Head of caudate nucleus (tissue), 42 donors: ENCODE measurements at regions not wholly inside any gene's neighbourhood (a gene's known extent, or its start where the extent isn't known, plus 50 kb on each side); places are given as distances from the start of the nearest gene placed in this dataset.

Experiments used
- DNase-seq, 42 donors: peaks; one replicate each; pipeline versions ENCODE4 v3.0.0 to v3.0.0-alpha.2; 2020 to 2021; ENCODE audit warnings: mixed read lengths in 7 of 42
- intact Hi-C: fragments of 100-400 bp; cut with DNase I; formaldehyde crosslinking; loops from one replicate; pipeline ENCODE4 v1.15.0; 2022

DNA sequence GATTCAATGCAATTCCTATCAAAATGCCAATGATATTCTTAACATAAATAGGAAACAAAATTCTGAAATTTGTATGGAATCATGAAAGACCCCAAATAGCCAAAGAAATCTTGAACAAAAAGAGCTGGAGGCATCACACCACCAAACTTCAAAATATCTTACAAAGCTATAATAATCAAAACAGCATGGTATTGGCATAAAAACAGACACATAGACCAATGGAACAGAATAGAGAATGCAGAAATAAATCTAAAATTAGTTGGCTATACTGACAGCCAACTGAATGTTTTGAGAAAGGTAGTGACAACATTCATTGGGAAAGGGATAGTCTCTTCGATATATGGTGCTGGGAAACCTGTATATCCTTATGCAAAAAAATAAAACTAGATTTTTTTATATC is 121.9 kb upstream of the ASCC3 start:
- DNase-seq = no peak
- intact Hi-C loops = no loop called here

DNA sequence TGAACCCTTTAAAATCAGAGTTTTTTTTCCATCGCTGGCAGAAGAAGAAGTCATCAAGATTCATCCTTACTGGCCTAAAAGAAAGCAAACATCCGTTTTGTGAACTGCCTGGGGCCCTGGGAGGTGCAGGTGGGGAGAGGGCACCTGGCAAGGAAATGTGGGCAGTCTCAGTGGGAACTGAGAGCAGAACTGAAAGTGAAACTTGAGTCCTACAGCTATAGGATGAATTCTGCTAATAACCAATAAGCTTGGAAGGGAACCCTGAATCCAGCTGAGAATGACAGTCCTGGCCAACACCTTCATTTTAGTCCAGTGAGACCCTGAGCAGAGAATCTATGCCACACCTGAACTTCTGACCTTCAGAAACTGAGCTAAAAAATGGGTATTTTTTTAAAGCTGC is 130.1 kb upstream of the ASCC3 start:
- no peak for DNase-seq
- intact Hi-C loops = no loop called here

DNA sequence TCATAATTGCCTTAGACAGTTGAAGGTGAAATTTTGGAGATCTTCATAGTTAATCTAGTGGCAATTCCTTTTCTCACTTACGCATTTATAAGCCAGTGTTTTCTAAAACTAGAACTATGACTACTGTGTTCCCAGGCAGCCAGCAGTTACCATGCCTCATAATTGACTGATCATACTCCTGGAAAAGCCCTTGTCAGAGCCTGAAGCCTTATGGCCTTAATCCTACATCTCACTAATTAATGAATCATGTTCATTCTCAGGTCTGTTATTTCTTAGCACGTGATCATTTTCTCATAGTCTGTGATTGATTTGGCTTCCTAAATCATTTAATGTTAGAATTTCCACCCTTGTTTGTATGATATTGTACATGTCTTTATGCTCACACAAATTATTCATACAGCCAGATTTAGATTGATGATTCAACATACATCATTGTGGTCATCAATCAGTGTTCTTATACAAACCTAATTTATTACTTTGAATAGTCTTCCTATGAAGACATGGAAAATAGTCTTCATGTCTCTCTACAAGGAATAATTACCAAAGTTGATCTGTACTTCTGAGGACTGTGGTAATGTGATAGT is 132.6 kb upstream of the ASCC3 start:
- intact Hi-C loops = no loop called here
- DNase-seq = no peak

DNA sequence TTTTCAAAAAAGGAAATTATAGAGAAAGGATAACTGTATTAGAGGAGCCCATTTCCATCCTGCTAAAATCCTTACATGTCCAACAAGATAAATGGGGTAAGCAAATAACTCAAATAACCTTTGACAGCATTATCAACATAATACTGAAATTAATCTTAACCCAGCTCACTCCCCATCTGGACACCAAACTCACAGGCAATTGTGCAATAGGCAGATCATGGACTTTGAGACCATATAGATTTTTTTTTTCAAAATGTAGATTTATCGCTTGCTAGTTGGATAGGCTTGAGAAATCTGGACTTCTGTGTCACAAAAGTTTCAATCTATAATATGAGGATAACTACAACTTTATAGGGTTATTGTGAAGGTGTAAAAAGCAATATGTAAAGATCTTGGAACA is 134.4 kb upstream of the ASCC3 start:
- intact Hi-C loops = no loop called here
- DNase-seq = no peak

DNA sequence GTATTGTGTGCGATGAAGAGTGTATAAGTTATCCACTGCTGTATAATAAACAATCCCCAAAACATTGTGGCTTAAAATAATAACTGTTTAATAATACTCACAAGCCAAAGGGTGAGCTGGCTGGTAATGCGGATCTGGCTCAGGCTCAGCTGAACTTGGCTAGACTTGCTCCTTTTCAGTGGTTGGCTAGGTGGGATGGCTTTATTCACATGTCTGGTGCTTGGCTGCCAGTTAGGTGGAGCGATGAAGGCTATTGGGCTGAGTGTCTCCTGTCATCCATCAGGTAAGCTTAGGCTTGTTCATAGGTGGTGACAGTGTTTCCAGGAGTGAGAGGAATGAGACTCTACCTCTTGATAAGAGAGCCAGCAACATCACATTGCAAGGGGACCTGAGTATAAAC is 135.0 kb upstream of the ASCC3 start:
- intact Hi-C loops = no loop called here
- no peak for DNase-seq

DNA sequence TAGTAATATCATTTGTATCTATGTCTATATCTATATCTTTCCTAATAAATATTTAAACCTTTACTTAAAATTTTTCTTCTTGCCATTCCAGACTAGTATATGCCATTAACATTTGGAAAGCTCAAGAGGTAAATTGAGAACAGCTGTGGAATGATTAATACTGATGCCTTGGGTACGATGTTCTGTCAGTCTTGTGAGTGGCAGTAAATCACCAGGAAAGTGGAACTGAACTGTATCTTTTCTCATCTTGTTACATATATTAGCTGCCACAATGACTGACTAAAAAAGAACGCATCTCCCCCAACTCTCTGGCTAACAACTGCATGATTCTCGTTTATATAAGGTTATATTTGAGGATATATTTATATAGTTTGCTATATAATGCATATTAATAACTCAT is 137.0 kb upstream of the ASCC3 start:
- no peak for DNase-seq
- intact Hi-C loops = no loop called here

DNA sequence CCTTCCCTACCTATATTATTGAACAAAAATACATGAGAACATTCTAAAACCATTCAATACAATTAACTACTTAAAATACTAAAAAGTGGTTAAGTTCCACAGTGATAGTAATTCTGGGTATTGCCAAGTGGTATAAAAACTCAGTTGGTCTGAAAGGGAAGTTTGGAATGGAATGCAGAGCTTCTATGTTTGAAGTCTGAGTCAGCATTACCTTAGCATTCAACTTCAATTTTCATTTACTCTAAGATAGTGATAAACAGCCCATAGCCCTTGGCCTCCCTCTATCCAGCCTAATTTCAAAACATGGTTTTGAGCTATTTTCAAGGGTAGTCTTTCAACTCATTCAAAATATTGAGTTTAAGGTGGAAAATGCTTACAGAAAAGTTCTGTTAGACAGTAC is 140.4 kb upstream of the ASCC3 start:
- no peak for DNase-seq
- intact Hi-C loops = no loop called here

DNA sequence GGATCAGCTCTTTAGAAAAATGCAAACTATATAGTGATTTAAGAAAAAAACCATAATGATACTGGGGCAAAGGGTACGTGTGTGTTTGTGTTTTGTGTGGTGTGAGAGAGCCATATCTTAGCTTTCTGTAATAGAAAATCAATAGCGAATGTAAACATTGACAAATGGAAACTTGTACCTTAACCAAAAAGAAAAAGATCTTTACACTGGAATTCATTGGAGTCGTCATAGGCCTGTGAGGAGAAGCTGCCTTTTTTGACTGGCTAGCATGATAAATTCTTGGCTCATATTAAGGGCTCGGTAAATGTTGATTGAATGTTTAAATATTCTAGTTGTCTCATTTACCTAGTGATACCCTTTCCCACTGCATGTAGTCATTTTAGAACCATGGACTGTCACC is 161.8 kb upstream of the ASCC3 start:
- intact Hi-C loops = no loop called here
- no peak for DNase-seq

DNA sequence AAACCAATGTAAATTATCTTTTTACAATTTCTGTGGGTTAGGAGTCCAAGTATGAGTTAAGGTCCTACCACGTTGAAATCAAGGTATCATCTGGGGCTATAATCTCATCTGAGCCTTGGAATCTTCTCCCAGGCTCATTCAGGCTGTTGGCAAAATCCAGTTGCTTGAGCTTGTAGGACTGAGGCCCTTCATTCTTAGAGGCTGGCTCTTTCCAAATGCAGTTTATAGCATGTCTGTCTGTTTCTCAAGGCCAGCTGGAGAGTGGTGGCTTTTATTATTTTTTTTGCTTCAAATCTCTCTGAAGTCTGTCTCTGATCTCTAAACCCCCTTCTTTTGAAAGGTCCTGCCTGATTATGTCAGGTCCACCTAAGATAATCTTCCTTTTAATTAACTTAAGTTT is 177.2 kb upstream of the ASCC3 start:
- DNase-seq = no peak
- intact Hi-C loops = no loop called here

DNA sequence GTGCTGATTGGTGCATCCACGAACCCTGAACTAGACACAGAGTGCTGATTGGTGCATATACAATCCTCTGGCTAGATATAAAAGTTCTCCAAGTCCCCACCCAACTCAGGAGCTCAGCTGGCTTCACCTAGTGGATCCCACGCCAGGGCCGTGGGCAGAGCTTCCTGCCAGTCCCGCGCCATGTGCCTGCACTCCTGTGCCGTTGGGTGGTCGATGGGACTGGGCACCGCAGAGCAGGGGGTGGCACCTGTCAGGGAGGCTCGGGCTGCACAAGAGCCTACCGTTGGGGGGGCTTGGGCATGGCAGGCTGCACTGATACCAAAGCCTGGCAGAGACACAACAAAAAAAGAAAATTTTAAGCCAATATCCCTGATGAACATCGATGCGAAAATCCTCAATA is 185.4 kb upstream of the ASCC3 start:
- DNase-seq = no peak

DNA sequence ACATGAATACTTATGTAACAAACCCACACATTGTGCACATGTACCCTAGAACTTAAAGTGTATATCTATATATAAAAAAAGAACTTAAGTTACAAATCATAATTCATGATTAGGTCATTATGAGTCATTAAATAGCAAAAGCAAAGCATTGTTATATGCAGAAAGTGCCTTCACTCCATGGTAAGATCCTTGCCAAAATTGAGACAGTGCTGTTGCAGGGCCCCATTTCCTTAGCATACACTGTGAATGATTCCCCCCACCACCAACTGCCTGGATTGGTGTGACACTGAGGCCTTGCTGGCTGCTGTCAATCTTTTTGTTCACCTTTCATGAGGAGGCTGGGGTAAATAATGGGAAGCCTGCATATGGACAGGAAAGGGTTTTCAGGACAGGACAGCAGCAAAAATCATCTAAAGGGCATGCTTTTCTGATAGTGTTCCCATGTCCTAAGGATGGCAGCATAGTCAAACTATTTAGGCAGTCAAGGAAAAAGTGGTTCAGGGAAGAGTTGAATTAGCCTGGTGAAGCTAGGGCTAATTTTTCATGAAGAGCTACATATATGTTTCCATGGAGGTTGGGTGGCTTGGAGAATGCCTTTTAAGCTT is 188.2 kb upstream of the ASCC3 start:
- intact Hi-C loops = no loop called here

More for the DNA sequence above, 185.4 kb upstream of the ASCC3 start:
- intact Hi-C loops = no loop called here

DNA sequence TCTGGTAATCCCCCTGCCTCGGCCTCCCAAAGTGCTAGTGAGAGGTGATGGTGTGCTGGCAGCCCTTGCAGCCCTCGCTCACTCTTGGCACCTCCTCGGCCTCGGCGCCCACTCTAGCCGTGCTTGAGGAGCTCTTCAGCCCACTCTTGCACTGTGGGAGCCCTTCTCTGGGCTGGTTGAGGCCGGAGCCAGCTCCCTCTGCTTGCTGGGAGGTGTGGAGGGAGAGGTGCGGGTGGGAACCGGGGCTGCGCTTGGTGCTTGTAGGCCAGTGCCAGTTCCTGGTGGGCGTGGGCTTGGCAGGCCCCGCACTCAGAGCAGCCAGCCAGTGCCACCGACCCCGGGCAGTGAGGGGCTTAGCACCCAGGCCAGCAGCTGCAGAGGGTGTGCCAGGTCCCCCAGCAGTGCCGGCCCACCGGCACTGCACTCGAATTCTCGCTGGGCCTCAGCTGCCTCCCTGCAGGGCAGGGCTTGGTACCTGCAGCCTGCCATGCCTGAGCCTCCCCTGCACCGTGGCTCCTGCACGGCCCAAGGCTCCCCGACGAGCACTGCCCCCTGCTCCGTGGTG is 189.0 kb upstream of the ASCC3 start:
- intact Hi-C loops = no loop called here
- no peak for DNase-seq

More for the DNA sequence above, 188.2 kb upstream of the ASCC3 start:
- no peak for DNase-seq

DNA sequence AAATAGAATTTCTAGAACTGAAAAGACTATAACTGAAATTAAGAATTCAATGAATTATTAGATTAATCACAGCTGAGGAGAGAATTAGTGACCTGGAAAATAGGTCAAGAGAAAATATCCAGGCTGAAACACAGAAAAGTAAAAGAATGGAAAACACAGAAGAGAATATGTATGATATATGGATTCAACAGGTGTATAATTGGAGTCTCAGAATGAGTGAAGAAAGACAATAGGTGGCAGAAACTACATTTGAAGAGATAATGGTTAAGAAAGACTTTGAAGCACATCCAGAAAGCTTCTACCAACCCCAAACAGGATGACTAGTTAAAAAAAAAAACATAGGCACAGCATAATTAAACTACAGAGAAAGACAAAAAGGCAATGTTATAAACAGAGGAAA is 196.2 kb upstream of the ASCC3 start:
- intact Hi-C loops = no loop called here
- no peak for DNase-seq

DNA sequence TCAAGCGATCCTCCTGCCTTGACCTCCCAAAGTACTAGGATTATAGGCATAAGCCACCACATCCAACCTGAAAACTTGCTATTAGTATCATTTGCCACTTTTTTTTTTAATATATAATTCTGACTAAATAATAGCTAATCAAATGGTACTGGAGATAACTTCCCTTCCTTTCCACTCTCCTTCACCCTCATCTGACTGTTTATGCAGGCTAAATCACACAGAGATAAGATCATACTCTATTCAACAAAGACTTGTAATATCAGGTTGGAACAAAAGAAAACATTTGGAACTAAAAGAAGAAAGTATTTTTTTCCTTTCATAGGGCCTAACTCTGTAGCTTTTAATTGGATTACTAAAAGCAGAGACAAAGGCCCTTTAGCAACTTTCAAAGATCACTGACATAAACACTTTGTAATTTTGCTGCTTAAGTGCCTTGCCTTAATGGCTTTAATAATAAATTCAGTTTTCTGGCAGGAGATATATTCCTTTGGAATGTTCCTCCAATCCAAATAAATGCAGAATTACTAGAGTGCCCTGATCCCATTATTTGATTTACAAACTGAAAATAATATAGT is 198.7 kb upstream of the ASCC3 start:
- intact Hi-C loops = no loop called here
- no peak for DNase-seq

DNA sequence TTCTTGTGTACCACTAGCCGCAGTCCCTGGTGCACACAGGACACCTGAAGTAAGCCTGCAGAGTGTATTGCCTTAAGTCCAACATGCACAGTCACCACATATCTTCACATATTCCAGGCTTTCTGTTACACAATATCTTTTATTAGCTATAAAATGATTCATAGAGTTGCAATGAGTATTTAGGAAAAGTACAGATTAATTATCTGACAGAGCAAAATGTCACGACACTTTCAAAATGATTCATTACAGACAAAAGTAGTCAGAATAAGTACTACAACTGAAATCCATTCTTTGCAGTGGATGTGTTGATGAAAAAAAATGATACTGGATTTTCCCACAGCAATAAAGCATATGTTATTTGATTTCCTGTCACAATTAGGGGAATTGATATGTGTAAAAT is 199.5 kb upstream of the ASCC3 start:
- intact Hi-C loops = no loop called here
- peak in 1 of 42 donors; percentile 7 for DNase-seq

DNA sequence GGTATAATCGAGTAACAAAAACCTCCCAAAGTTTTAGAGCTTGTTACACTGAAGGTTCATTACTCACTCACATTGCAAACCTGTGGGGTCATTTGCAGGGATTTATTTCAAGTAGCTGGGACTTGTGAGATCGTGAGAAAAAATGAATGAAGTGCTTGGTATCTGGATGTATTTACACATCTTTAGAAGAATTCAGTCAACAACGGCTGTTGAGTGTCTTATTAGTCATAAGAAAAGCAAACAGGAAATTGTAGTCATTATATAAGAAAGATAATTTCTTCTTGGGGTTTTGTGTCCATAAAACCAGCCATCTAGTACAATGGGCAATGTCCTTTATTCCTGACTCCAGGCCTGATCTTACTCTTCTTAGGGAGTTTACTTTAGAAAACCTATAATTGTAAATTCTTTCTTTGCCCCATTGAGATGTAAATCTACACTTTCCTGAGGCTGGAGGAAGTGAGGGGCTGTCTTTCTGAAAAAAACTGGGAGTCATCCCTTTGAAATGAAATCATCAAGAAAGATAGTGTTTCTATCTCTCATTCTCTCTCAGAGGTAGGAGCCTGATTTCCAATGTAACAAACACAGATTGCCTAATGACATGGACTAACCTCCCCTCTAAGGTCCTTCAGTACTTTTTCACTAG is 202.5 kb upstream of the ASCC3 start:
- intact Hi-C loops = no loop called here

DNA sequence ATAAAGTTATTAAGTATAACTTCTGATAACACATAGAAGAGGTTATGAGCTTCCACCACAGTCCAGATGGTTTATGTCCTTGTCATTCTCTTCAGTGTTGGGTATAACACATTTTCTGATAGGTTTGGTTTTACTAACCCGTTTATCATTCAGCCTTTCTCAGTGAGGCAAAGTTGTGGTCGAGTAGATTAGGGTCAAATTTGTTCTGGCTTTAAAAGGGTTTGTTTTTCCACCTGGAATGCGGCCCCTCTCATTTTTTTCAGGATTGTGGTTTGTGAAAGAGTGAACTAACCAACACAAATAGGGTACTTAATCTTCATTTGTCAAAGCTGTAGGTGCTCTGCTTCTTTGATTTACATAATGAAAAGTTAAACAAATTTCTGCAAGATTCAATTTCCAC is 204.2 kb upstream of the ASCC3 start:
- intact Hi-C loops = no loop called here
- DNase-seq = no peak

More for the DNA sequence above, 202.5 kb upstream of the ASCC3 start:
- DNase-seq = no peak

DNA sequence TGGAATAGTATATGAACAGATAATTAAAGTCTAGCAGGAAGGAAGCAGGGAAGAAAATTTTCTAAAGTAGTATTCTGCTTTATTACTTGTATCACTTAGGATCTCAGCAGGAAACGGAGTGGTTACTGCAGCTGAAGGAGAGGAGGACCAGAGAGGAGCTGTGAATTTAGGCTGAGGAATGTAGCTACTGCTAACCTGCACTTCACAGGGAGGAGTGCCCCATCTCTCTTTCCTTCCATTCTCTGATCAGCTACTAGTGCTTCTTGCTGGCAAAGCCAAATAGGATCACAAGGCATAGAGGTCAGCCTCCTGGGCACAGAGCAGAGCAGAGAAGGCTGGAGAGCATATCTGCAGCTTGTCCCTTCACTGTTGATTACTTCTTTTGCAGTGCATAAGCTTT is 205.3 kb upstream of the ASCC3 start:
- intact Hi-C loops = no loop called here

DNA sequence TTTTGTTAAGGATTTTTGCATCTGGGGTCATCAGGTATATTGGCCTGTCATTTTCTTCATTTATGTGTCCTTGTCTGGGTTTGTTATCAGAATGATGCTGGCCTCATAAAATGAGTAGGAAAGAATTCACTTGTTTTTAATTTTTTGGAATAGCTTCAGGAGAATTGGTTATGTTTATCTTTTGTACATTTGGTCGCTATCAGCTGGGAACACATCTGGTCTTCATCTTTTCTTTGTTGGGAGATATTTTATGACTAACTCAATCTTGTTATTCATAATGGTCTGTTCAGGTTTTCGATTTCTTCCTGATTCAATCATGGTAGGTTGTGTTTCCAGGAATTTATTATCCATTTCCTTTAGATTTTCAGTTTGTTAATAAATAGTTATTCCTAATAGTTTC is 207.5 kb upstream of the ASCC3 start:
- DNase-seq = no peak
- intact Hi-C loops = no loop called here

More for the DNA sequence above, 205.3 kb upstream of the ASCC3 start:
- no peak for DNase-seq

DNA sequence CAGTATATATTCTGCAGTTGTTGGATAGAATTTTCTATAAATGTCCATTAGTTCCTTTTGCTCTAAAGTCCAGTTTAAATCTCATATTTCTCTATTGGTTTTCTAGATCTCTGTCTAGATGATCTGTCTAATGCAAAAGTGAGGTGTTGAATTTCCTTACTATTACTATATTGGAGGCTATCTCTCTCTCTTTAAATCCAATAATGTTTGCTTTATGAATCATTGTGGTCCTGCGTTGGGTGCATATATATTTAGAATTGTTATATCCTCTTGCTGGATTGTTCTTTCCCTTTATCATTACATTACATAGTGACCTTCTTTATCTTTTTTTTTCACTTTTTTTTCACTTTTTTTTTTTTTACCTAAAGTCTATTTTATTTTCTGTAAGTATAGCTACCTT is 208.5 kb upstream of the ASCC3 start:
- no peak for DNase-seq
- intact Hi-C loops = no loop called here
